HS-5 (cell line): ENCODE measurements at regions not wholly inside any gene's neighbourhood (a gene's known extent, or its start where the extent isn't known, plus 50 kb on each side); places are given as distances from the start of the nearest gene placed in this dataset.

Experiments
- DNase-seq: peaks from one replicate; pipeline ENCODE4 v3.0.0-alpha.2; 2012; ENCODE audit warnings: low read depth

DNA sequence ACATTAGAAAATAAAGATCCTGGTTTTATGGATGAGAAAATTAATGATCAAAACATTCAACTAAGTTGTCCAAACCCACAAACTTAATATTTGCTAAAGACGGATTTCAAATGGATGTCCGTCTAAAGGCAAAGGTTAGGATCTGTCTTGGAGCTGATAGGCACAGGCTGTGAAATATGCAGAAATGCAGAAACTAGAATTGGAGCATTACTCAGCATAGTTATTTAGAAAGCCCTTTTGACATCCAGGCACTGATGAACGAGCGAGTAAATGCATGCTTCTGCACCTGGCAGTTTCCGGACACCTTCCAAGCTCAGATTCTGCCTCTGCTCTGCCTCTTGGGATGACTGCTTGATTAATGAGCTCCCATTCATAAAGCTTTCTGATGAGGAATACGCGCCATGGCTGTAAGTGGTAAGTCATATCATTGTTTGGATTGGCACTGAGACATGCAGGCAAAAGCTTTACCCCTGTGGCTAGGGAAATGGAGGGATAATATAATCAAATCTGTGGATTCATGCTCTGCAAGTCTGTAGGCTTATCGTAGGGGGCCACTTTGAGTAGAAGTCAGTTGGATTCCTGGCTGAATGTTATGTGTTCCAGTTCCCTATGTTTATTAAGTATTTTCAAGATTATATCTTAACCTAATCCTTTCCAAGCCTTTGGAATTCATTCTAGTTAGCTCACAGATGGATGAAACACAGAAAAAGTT is 2176.3 kb upstream of the CELF4 start:
- no peak for DNase-seq

DNA sequence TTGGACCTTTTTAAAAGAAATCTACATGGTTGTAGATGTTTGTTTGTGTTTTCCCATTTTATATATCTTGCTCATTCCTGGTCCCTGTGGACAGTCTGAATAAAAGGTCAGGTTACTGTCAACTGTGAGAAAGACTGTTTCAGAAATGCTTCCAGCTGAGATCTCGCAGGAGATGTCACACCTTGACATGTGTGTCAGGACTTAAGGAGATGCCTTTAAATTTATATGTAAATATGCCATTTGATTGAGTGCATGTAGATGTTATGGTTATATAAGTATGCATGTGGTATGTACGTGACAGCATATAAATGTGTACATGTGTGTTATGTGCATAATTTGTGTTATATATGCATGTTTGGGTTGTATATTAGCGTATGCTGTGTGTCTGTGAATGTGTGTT is 2172.3 kb upstream of the CELF4 start:
- no peak for DNase-seq

DNA sequence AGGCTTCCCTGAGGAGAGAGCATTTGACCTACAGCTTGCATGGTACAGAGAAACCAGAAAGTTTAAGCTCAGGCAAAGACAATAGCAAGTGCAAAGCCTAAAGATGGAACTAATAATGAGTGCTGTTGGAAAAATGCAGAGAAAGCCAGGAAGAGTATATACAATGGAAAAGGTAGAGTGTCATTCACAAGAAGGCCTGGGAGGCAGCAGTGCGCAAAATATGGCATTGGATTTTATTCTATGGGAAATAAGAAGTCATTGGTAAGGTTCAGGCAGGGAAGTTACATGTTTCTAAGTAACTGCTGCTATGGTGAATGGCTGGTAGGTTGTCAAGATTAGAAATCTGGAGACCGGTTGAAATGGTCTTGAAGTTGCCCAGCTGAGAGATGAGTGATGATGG is 2167.3 kb upstream of the CELF4 start:
- DNase-seq, result no peak

DNA sequence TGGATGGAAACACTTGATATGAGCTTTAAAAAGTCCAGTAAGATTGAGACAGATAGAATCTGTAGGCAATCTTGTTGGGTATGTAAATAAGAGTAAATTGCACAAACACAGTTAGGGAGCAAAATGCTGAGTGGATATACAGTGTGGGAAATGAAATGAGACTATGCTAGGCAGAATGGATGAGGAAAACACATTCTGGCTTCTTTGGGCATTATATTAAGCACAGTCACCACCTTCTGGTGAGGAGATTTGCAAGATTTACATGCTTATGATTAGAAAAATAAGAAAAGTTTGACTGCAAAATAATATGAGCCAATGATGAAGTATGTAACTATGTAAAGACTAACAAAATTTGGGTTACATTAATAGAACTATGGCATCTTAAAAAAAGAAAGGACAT is 2165.0 kb upstream of the CELF4 start:
- no peak for DNase-seq

DNA sequence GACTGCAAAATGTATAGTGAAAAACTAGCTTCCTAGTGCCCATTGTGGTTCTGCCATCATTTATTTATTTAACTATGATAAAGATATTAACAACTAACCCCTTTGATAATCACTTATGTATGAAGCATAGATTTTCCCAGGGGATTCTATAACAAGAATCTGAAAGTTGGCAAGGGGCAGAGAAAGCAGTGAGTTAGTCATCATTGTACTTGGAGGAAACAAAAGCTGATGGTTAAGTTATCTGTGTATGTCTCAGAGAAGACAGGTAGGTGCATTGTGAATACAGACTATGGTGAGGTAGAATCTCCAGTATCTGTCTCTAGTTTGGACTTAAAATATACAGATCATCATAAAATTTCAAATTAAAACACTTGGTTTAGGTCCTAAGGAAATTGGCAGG is 2159.1 kb upstream of the CELF4 start:
- no peak for DNase-seq

DNA sequence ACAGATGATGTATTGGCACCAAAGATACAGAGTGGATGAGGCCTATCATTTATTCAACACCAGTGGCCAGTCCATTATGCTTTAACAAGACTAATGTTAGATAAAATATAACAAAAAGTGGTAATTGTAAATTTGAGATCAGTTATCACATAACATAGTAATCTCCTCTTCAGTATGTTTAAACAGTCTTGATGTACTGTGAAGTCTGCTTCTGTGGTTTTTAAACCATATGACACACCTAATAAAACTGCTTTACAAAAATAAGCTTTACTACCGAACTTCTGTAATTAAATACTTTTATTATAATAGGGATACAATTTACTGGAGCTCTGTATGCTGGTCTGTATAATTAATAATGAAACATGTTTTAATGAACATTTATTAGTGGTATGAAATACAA is 2156.1 kb upstream of the CELF4 start:
- DNase-seq, result no peak

DNA sequence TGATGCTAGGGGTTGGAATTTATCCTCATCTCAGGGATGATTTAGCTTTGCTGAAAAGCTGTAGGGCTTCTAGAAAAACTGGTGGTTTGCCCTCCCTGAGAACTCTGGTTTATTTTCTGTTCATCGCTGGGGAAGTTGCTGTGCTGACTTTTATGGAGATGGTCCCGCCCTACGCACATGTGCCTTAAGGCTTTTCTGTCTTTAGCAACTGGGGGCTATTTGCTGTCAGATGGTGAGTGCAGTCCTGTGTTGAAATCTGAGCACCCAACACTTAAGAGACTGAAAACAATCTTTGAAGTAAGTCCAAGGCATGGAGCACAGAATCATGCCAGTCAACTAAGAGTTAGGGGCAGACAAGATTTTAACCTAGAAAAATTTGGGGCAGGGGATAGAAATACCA is 2148.4 kb upstream of the CELF4 start:
- DNase-seq, result no peak

DNA sequence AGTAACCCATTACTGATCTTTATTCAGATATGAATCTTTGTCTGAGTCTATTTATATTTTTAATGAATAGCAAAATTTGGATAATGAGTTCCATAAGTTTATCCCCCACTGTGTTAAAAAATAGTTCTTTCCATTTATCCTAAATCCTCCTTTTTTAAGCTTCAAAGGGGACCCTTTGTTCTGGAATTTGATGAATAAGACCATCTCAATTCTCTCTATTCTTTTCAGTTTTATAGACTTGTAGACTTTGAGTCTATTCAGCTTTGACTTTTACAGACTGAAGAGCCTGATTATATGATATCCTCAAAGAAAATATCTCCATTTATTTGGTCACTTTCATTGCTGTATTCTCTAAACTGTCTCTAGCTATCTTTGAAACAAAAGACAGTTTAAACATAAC is 2146.1 kb upstream of the CELF4 start:
- no peak for DNase-seq

DNA sequence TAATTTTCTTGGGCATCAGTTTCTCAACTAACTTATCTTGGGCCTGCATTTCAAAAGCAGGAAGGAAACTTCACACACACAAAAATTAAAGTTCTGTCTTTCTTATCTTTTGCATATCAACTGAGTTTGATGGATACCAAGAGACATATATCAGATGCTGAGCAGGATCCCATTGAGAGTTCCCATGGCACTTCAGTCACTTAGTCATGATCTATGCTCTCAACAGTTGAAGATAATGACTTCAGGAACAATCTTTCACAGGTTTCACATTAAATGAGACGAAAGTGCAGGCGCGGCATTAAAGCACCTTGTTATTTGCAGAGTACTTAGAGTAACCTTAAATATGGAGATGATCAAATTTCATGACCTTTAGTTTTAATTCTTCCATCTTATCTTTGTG is 2139.8 kb upstream of the CELF4 start:
- DNase-seq, result no peak

DNA sequence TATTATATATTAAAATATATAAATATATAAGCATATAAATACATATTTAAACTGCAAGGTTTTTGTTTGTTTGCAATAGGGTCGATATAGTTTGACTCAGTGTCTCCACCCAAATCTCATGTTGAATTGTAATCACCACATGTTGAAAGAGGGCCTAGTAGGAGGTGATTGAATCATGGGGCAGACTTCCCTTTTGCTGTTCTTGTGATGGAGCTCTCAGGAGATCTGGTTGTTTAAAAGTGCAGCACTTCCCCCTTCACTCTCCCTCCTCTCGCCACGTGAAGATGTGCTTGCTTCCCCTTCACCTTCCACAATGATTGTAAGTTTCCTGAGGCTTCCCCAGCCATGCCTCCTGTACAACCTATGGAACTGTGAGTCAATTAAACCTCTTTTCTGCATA is 2137.3 kb upstream of the CELF4 start:
- DNase-seq, result no peak

DNA sequence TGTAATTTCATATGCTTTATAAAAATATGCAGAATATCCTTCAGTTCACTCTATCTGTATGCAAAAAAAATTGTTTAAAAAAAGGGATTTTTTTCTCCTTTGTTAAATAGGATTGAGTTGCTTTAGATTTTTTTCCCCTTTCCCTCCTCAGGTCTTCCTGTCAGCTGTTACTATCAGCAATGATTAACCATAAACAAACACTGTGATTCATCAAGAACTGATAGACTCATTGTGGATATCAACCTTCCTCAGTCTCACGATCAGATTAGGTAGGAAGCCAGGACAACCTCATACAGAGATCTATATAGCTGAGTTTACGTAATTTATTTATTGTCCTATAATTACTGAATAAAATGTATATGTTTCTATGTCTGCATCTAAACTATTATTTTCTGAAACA is 2136.2 kb upstream of the CELF4 start:
- peak; percentile 3 for DNase-seq

DNA sequence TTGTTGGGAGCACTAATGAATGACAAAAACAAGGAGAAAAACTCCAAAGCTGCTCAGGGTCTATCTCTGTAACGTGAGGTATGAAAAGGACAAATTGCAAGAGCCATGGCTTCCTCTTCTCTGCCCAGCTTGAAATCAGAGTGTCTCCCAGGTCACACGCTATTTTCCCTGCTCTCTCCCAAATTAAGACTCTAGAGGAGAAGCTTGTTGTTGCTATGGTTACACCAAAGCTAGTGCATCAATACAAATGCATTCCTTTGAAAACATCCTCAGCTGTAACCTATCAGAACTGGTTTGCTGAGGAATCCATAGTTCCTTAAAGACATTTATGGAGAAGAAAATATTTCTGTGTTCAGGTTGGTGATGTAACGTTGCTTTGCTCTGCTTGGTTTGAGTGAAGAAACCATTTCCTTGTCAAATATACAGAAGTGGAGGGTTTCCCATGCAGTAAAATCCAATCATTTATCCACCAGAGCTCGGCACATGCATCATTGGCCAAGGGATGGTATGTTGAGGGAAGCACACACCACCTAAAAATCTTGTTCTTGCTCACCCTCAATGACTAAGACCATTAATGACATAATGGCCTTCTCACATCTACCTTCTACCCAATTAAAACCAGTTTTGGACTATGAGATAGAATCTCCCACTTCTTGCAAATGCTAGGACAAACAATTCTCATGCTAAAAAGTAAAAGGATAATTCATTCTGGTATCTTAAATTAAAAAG is 2135.6 kb upstream of the CELF4 start:
- no peak for DNase-seq

DNA sequence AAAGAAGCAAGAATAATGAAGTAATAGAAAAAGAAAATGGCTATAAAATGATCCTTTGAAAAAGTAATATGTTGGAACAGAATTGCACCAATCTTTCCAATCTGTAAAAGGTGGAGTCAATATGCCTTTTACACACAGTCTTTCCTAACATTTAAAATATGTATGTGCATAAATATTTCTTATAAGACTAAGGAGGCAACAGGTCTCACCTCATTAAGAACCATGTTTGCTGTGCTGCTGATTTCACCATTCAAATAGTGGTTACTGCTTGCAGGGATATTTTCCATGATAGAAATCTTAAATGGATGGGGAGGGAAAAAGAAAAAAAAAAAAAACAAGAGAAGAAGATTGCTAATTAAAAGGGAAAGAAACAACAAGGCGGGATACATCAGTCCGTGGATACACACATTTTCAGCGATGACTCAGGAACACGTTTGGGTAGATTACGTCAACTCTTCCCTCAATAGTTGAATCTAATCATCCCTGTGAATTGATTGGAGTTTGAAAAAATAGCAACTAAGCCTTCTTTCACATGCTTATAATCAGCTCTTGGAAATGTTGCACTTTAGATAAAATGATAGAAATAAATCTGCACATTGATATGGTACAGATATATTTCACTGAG is 2133.9 kb upstream of the CELF4 start:
- DNase-seq, result no peak

DNA sequence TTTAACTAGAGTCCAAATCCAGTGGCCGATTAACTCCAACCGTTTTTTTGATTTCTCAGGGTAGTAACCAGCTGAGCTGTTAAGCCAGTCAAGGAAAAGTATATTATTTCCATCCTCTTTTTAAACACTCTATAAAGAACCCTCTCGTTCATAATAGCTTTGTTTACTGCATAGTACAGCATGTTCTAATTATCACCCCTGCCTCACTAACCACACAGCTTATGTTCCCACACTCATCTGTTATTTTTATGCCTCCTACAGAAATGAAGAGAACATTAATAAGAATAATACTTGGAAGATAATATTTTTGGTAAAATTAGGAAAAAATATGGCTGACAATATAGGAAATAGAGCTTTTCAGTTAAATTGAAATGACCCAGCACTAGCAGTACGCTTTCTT is 2132.8 kb upstream of the CELF4 start:
- DNase-seq, result no peak

DNA sequence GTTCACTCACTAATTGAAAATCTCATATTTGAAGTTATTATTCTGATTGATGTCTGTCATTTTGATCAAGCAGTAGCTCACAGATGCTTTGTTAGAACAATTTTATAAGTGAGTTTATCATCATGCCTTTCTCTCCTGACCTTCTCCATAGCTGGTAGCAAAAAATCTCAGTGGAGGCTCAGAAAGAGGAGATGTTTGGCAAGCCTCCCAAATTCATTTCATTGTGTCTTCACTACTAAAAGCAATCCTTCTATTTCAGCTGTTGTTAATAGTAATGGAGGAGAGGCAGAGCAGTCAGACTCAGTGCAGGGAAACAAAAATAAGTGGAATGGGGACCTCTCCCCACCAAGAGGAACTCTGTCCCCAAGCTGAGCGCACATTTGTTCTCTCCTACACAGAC is 2127.8 kb upstream of the CELF4 start:
- DNase-seq, result no peak

DNA sequence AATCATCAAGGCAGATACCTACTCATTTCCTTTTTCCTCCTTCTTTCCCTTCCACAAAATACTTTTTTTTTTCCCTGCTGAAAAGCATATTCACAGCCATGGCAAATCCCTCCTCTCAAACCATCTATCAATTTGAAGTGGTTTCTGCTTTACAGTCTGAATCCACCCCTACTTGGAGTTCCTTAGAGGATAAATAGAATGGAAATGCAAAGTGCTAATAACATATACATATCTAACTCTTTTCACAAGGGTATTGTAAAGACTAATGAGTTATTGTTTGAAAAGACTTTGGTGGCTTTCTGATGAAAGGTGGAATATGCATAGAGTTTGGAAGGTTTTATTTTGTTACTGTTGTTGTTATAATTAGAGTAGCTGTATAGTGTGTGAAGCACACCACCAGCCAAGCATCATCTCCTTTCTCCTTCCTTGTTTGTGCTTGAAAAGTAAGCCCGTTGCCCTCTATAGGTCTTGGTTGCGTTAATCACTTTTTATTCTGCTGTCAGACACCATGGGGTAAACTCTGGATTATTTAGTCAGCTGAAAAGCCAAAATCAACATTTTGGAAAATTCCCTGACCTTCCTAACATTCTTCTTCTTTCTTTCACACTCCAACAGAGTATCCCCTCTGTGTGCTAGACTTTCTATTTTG is 2126.9 kb upstream of the CELF4 start:
- DNase-seq, result no peak

DNA sequence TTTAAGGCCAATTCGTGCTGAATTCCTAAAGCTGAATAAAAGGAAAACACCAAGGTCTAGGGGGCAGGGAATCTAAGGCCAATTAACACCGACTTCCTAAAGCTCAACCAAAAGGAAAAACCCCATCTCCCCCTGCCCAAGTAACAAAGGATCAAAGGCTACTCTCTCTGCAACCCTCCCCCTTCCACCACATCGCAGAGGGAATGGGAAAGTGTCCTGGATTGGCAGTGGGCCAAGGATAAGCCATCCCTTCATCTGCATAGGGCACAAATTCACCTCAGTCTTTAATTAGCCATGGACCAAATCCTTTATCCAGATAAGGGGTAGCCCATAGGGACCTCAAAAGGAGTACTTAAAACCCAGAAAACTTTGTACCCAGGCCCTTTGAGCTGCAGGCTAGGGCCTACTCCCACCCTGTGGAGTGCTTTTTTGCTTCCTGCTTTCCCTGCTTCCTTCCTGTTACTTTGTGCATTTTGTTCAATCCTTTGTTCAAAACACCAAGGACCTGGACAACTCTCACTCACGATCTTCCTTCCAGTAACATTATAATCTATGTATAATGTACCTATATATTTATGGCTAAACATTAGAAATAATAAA is 2119.8 kb upstream of the CELF4 start:
- DNase-seq, result no peak

DNA sequence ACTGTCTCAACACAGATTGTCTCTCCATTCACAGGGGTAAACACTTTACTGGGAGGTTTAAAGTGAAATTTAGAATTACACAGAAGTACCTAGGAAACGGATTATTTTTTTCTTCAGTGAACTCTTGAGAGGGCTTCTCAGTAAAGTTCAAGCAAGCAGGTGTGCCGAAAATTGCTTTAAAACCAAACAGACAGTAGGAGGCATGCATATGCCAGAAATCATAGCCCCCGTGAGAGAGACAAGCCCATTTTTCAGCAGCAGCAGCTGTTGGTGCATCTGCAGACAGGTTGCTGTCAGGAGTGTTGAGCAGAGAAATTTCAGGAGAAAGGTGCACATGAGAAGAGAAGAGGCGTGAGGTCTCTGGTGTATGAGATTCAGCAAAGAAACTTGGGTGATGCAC is 2115.5 kb upstream of the CELF4 start:
- no peak for DNase-seq

DNA sequence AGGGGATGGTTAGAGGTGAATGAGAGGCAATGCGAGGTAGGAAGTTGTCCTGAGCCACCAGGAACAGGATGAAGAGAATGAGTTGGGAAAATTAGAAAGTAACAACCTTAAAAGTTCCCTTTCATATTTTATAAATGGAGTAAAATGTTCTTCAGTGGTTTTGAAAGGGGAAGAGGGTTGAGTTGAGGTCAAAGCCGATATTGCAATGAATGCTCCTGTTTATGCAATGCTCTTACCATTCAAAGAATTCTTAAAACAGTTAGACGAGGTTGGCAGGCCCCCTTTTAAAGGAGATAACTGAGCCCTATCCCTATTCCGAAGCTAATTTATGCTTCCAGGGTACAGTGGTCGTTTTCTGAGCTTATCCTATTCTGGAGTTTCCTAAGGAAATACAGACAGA is 2110.3 kb upstream of the CELF4 start:
- no peak for DNase-seq

DNA sequence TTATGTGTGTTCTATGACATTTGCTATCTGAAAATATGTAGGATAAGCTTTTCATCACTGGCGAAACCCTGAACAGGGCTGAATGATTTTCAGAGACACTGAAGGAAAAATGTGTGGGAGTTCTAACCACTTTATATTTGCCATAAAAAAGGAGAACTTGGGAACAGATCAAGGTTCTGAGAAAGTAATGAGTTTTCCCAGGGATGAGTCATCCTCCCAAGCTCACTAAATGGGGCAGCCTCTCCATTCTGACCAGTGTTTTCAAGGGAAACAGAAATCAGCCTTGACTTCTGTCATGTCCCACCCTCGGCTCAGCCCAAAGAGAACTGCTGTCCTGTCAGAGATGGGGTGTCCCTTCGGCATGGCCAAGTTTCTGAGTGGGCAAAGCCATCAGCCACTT is 2109.8 kb upstream of the CELF4 start:
- DNase-seq, result no peak

DNA sequence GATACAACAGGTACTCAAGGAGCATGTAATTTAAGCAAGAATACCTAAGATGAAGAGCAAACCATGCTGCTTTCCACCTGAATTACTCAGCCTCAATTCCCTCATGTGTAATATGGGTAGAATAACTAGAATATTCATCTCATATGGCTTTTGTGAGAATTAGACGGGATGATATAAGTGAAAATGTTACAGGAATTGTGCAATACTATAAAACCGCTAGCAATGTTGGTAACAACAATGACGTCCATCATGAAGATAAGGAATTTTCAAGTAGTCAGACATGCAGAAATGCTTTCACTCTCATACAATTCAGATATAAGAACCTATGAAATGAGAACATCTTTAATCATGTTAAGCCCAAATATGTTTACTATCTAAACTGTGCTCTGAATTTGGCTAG is 2106.6 kb upstream of the CELF4 start:
- DNase-seq, result no peak

DNA sequence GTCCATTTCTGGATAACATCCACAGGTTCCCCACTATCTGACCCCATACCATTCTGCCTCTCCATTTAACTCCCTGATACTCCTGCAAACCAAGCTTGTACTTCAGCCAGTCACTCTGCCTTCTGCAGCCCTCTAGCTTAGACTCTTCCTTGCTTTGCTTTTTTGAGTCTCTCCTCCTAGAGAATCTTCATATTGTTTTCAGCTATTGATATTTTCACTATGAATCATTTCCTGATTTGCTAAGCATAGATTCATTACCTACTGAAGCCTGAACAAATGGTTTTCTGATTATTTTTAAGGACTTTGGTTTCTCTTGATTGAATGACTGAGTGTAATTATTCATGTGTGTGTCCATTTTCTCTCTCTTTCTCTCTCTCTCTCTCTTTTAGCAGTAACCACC is 2102.3 kb upstream of the CELF4 start:
- no peak for DNase-seq

DNA sequence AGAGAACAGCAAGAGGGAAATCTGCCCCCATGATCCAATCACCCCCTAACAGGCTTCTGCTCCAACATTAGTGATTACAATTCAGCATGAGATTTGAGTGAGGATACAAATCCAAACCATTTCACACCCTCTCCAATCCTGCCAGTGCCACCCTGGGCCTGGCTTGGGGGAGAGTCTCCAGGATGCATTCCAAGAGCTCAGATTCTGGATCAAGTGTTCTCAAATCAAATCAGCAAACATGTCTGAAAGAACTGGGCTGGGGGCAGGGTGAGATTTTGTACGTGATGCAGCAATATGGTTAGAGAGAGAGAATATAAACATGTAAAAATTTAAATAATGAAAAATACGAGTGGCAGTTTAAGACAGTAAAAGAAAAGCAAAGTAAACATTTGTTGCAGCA is 2100.9 kb upstream of the CELF4 start:
- no peak for DNase-seq
